Upper lobe of left lung (tissue), 4 donors: ENCODE measurements at regions not wholly inside any gene's neighbourhood (a gene's known extent, or its start where the extent isn't known, plus 50 kb on each side); places are given as distances from the start of the nearest gene placed in this dataset.

ENCODE experiments used
- EP300 ChIP-seq, 4 donors: sonication (generic); formaldehyde crosslinking; IDR thresholded peaks; one replicate each; pipeline ENCODE4 v1.5.1; 2017; ENCODE audit warnings: antibody characterized with exemption in 4 of 4, control low read depth in 2 of 4
- TF ChIP-seq, protein P1 (sequence below), 6 experiments: fragments of 450-650 bp in 4 of 6; fragments of 200-600 bp in 2 of 6; sonication (generic) in 2 of 6; IDR thresholded peaks; one replicate each; pipeline ENCODE4 v1.5.1; 2016 to 2019; ENCODE audit warnings: antibody characterized with exemption in 6 of 6

DNA sequence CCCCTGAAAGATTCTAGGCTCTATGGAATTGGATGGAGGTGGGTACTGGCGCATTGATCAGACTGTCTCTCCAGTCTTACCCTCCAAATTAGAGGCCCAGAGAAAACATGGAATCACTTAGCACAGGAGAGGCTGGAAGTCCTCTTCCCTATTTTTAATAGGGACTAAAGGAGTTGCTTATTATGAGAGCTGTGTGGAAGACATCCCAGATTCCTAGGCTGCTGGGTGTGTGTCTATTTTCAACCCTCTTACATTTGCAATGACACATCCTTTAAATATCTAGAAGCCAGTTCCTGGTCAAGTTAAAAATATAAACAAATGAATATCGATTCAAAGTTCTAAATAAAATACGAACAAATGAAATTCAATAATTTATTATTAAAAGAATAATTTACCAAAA is 58.3 kb upstream of the ARID2 start:
- TF ChIP-seq, protein P1, sequence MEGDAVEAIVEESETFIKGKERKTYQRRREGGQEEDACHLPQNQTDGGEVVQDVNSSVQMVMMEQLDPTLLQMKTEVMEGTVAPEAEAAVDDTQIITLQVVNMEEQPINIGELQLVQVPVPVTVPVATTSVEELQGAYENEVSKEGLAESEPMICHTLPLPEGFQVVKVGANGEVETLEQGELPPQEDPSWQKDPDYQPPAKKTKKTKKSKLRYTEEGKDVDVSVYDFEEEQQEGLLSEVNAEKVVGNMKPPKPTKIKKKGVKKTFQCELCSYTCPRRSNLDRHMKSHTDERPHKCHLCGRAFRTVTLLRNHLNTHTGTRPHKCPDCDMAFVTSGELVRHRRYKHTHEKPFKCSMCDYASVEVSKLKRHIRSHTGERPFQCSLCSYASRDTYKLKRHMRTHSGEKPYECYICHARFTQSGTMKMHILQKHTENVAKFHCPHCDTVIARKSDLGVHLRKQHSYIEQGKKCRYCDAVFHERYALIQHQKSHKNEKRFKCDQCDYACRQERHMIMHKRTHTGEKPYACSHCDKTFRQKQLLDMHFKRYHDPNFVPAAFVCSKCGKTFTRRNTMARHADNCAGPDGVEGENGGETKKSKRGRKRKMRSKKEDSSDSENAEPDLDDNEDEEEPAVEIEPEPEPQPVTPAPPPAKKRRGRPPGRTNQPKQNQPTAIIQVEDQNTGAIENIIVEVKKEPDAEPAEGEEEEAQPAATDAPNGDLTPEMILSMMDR (IDR thresholded peaks at IDR 0.05): no peak
- no peak for TF ChIP-seq EP300 (IDR thresholded peaks at IDR 0.05)
